ENCODE measurements at regions not wholly inside any gene's neighbourhood (a gene's known extent, or its start where the extent isn't known, plus 50 kb on each side); places are given as distances from the start of the nearest gene placed in this dataset.
"Not testable (repeated sequence)": the region's sequence is repeated elsewhere in the genome, so short reads cannot be mapped to it uniquely, and the experiment has no call there.

DNA sequence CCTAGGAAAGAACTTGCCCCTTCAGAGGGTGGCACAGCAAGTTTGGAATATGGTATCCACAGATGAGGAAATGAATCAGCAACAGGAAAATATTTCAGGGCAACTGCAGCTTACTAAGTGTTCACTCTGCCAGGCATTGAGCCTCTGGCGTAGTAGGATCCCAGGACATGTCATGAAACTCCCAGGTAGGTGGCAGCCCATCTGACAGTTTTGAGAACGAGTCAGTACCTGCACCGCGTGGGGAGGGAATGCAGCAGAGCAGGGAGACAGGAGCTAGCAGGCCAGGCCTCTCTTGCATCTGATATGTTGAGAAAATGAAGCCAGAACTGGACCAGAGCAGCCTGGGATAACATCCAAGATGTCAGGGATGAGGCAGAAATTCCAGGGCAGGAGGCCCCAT lies 208.6 kb downstream of the BCL2L11 start:
- H3K4me2 ChIP-seq; H3K9ac ChIP-seq; H4K20me1 ChIP-seq (ENCODE audit: insufficient read depth); H2AFZ ChIP-seq (ENCODE audit: low read depth); DNase-seq; H3F3A ChIP-seq (replicated peaks; ENCODE audit: insufficient read depth); POLR2A ChIA-PET; H3K79me2 ChIP-seq (ENCODE audit: insufficient read depth); H3K27me3 ChIP-seq (ENCODE audit: insufficient read depth); H3K36me3 ChIP-seq (replicated peaks in 1 of 2; ENCODE audit: control insufficient read depth in 1 of 2, insufficient read depth in 2 of 2, low read length in 1 of 2); H3K4me3 ChIP-seq (ENCODE audit: low read depth in 2 of 2, low read length in 1 of 2); H3K27ac ChIP-seq (ENCODE audit: low read depth in 2 of 2, low read length in 1 of 2); H3K4me1 ChIP-seq (ENCODE audit: control insufficient read depth in 1 of 2, insufficient read depth in 2 of 2, low read depth in 1 of 2, low read length in 1 of 2); CTCF ChIA-PET; H3K9me2 ChIP-seq; H3K9me3 ChIP-seq: not testable (repeated sequence)
- no CpG with 5 or more reads among the region's 4 CpGs for WGBS (ENCODE audit: low lambda C conversion rate)

DNA sequence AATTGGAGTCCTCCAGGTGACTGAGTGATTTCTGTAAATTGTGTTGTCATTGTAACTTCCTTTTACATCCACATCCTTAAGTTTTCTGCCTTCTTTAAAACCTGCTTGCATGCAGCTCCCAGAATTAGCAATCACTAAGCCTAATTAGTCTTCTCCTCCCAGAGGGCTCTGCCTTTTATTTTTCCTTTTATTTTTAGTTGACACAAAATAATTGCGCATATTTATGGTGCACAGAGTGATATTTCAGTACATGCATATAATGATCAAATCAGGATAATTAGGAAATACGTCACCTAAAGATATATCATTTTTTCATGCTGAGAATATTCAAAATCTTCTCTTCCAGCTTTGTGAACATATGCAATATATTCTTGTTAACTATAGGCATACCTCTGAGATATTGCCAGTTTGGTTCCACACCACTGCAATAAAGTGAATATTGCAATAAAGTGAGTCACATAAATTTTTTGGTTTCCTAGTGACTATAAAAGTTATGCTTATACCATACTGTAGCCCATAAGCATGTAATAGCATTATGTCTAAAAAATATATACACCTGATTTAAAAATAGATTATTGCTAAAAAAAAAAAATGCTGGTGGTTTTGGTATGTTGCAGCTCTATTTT lies 210.5 kb downstream of the BCL2L11 start:
- CTCF ChIA-PET: not testable (repeated sequence)
- WGBS (ENCODE audit: low lambda C conversion rate): 89% methylated on average over 2 of the region's 2 CpGs

DNA sequence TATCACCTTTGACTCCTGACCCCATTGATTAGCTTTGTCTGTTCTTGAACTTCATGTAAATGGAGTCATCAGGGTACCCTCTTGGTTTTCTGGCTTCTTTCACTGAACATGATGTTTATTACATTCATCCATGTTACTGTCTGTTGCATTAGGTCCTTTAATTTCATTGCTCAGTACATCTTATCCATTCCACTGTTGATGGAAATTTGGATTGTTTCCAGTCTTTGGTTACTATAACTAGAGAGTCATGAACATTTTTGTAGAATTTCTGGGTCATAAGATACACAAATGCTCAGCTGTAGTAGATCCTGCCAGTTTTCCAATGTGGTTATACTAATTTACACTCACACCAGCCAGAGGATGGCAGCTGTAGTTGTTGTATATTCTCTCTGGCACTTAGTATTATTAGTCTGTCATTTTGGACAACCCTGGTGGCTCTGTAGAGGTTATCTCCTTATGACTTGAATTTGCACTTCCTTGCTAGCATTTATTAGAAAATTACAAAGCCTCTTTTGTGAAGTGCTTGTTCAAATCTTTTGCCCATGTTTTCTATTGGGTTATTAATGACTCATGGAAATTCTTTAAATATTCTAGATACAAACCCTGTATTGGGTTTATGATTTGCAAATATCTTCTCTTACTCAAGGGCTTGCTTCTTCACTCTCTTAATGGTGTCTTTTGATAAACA lies 214.7 kb downstream of the BCL2L11 start:
- H3K79me2 ChIP-seq (ENCODE audit: insufficient read depth); CTCF ChIA-PET; H3K9ac ChIP-seq; H3K27me3 ChIP-seq (ENCODE audit: insufficient read depth); H3K27ac ChIP-seq (ENCODE audit: low read depth in 2 of 2, low read length in 1 of 2); H3K9me3 ChIP-seq; DNase-seq; H3K4me2 ChIP-seq; H4K20me1 ChIP-seq (ENCODE audit: insufficient read depth); H3K9me2 ChIP-seq; POLR2A ChIA-PET; H3K36me3 ChIP-seq (replicated peaks in 1 of 2; ENCODE audit: control insufficient read depth in 1 of 2, insufficient read depth in 2 of 2, low read length in 1 of 2); H3F3A ChIP-seq (replicated peaks; ENCODE audit: insufficient read depth); H3K4me1 ChIP-seq (ENCODE audit: control insufficient read depth in 1 of 2, insufficient read depth in 2 of 2, low read depth in 1 of 2, low read length in 1 of 2); H3K4me3 ChIP-seq (ENCODE audit: low read depth in 2 of 2, low read length in 1 of 2); H2AFZ ChIP-seq (ENCODE audit: low read depth): not testable (repeated sequence)

More for the DNA sequence above, 210.5 kb downstream of the BCL2L11 start:
- H3K27ac ChIP-seq (ENCODE audit: low read depth in 2 of 2, low read length in 1 of 2); H3K4me2 ChIP-seq; DNase-seq; H3F3A ChIP-seq (replicated peaks; ENCODE audit: insufficient read depth); H3K9ac ChIP-seq; H4K20me1 ChIP-seq (ENCODE audit: insufficient read depth); H3K9me3 ChIP-seq; H3K79me2 ChIP-seq (ENCODE audit: insufficient read depth); H3K27me3 ChIP-seq (ENCODE audit: insufficient read depth); POLR2A ChIA-PET; H3K36me3 ChIP-seq (replicated peaks in 1 of 2; ENCODE audit: control insufficient read depth in 1 of 2, insufficient read depth in 2 of 2, low read length in 1 of 2); H2AFZ ChIP-seq (ENCODE audit: low read depth); H3K4me1 ChIP-seq (ENCODE audit: control insufficient read depth in 1 of 2, insufficient read depth in 2 of 2, low read depth in 1 of 2, low read length in 1 of 2); H3K4me3 ChIP-seq (ENCODE audit: low read depth in 2 of 2, low read length in 1 of 2); H3K9me2 ChIP-seq: not testable (repeated sequence)

DNA sequence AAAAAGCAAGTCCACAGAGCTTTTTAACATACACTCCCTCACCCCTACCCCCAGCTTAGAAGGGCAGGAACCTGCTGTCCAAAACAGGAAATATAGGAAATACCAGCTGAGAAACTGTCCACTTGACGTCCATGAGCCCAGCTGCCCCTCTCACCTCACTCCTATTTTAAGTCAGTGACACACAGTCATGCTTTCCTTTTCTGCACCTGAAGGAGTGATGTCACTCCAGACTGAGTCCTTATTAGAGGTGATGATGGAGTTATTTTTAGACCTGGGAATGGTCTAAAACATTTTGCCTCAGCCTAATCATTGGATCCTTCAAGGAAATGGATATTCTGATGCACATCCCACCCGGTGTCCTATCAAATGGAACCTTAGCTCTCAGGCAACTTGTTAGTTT lies 217.8 kb downstream of the BCL2L11 start:
- H3K9ac ChIP-seq; H3F3A ChIP-seq (replicated peaks; ENCODE audit: insufficient read depth); H2AFZ ChIP-seq (ENCODE audit: low read depth); H3K27ac ChIP-seq (ENCODE audit: low read depth in 2 of 2, low read length in 1 of 2); CTCF ChIA-PET; H3K36me3 ChIP-seq (replicated peaks in 1 of 2; ENCODE audit: control insufficient read depth in 1 of 2, insufficient read depth in 2 of 2, low read length in 1 of 2); H3K4me2 ChIP-seq; POLR2A ChIA-PET; H3K9me3 ChIP-seq; DNase-seq; H3K4me1 ChIP-seq (ENCODE audit: control insufficient read depth in 1 of 2, insufficient read depth in 2 of 2, low read depth in 1 of 2, low read length in 1 of 2); H4K20me1 ChIP-seq (ENCODE audit: insufficient read depth); H3K79me2 ChIP-seq (ENCODE audit: insufficient read depth); H3K4me3 ChIP-seq (ENCODE audit: low read depth in 2 of 2, low read length in 1 of 2); H3K9me2 ChIP-seq; H3K27me3 ChIP-seq (ENCODE audit: insufficient read depth): not testable (repeated sequence)
- no CpG with 5 or more reads among the region's 2 CpGs for WGBS (ENCODE audit: low lambda C conversion rate)

GRCh38 chr2:111339476-111339875 lies 218.8 kb downstream of the BCL2L11 start:
- POLR2A ChIA-PET; H3K79me2 ChIP-seq (ENCODE audit: insufficient read depth): not testable (repeated sequence)
- WGBS (ENCODE audit: low lambda C conversion rate): no CpG with 5 or more reads among the region's 1 CpG

DNA sequence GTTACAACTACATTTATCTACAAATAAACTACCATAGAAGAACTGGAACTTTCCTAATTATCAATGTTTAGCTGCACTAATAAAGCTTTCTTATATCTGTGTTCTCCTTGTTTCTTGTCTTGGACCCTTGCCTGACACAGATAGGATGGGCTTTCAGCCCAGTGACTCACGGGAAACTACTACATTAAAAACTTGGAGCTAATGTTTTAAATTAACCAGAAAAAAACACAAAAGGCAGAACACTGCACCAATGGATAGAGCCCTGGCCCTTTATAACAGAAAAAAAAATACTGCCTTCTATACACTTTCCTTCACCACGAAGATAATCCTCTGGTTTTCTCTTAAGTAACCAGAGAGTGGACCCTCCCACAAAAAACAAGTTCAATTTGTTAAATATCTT lies 223.9 kb downstream of the BCL2L11 start:
- H2AFZ ChIP-seq (ENCODE audit: low read depth); H3K4me2 ChIP-seq; H3K4me3 ChIP-seq (ENCODE audit: low read depth in 2 of 2, low read length in 1 of 2); H3K9ac ChIP-seq; H3K9me3 ChIP-seq; DNase-seq; H3F3A ChIP-seq (replicated peaks; ENCODE audit: insufficient read depth); H4K20me1 ChIP-seq (ENCODE audit: insufficient read depth); H3K9me2 ChIP-seq; H3K79me2 ChIP-seq (ENCODE audit: insufficient read depth); POLR2A ChIA-PET; H3K27me3 ChIP-seq (ENCODE audit: insufficient read depth); H3K4me1 ChIP-seq (ENCODE audit: control insufficient read depth in 1 of 2, insufficient read depth in 2 of 2, low read depth in 1 of 2, low read length in 1 of 2); H3K36me3 ChIP-seq (replicated peaks in 1 of 2; ENCODE audit: control insufficient read depth in 1 of 2, insufficient read depth in 2 of 2, low read length in 1 of 2); CTCF ChIA-PET: not testable (repeated sequence)
- H3K27ac ChIP-seq (ENCODE audit: low read depth in 2 of 2, low read length in 1 of 2): peak overlapping the region in 1 of 2 experiments; percentile 20; a peak in 1 of 4 replicates
- 31% methylated on average over 2 of the region's 2 CpGs for WGBS (ENCODE audit: low lambda C conversion rate)

More at GRCh38 chr2:111339476-111339875, 218.8 kb downstream of the BCL2L11 start:
- H3K36me3 ChIP-seq (replicated peaks in 1 of 2; ENCODE audit: control insufficient read depth in 1 of 2, insufficient read depth in 2 of 2, low read length in 1 of 2); H3K4me2 ChIP-seq; H3K27ac ChIP-seq (ENCODE audit: low read depth in 2 of 2, low read length in 1 of 2); H3K9me2 ChIP-seq; DNase-seq; H4K20me1 ChIP-seq (ENCODE audit: insufficient read depth); H3K9me3 ChIP-seq; H3K4me1 ChIP-seq (ENCODE audit: control insufficient read depth in 1 of 2, insufficient read depth in 2 of 2, low read depth in 1 of 2, low read length in 1 of 2); H3K4me3 ChIP-seq (ENCODE audit: low read depth in 2 of 2, low read length in 1 of 2); H3K27me3 ChIP-seq (ENCODE audit: insufficient read depth); CTCF ChIA-PET; H3F3A ChIP-seq (replicated peaks; ENCODE audit: insufficient read depth); H2AFZ ChIP-seq (ENCODE audit: low read depth); H3K9ac ChIP-seq: not testable (repeated sequence)
